Kidney (tissue), 13 donors: ENCODE measurements at regions not wholly inside any gene's neighbourhood (a gene's known extent, or its start where the extent isn't known, plus 50 kb on each side); places are given as distances from the start of the nearest gene placed in this dataset.

Experiments used
- DNase-seq, 5 donors: peaks; one replicate each; pipeline ENCODE4 v3.0.0-alpha.2; 2013 to 2020
- FAIRE-seq: peaks from 2 replicates; lab custom pipeline; 2012; peaks lifted over from hg19 to GRCh38; lab: Jason Lieb, UNC
- H3K27ac ChIP-seq, 2 donors: one replicate each; pipeline ENCODE4 v1.7.0; 2013; ENCODE audit warnings: low read depth in 2 of 2, low read length in 2 of 2, inconsistent platforms in 1 of 2
- H3K27me3 ChIP-seq: one replicate; pipeline ENCODE4 v1.7.1; 2013; ENCODE audit warnings: low read length, inconsistent platforms; ENCODE audit not compliant: control insufficient read depth, insufficient read depth
- H3K36me3 ChIP-seq, 3 donors: one replicate each; pipeline versions ENCODE4 v1.7.0 to v1.7.1; 2013; ENCODE audit warnings: low read length in 3 of 3, control low read depth in 1 of 3, inconsistent platforms in 1 of 3; ENCODE audit not compliant: insufficient read depth in 3 of 3, control insufficient read depth in 2 of 3
- H3K4me1 ChIP-seq, 3 donors: one replicate each; pipeline versions ENCODE4 v1.7.0 to v1.7.1; 2013; ENCODE audit warnings: low read length in 3 of 3, inconsistent platforms in 1 of 3, low read depth in 1 of 3; ENCODE audit not compliant: control insufficient read depth in 2 of 3, insufficient read depth in 2 of 3
- H3K4me3 ChIP-seq, 3 donors: one replicate each; pipeline versions ENCODE4 v1.7.0 to v1.8.1; 2013; ENCODE audit warnings: low read length in 3 of 3, control low read depth in 1 of 3, inconsistent platforms in 1 of 3
- H3K9ac ChIP-seq, 3 donors: one replicate each; pipeline versions ENCODE4 v1.7.0 to v1.7.1; 2013; ENCODE audit warnings: low read length in 3 of 3, control low read depth in 1 of 3, inconsistent platforms in 1 of 3
- H3K9me3 ChIP-seq, 3 donors: one replicate each; pipeline versions ENCODE4 v1.7.0 to v1.7.1; 2013; ENCODE audit warnings: low read length in 3 of 3, control low read depth in 1 of 3, inconsistent platforms in 1 of 3; ENCODE audit not compliant: control insufficient read depth in 2 of 3, insufficient read depth in 1 of 3
- CTCF ChIP-seq: IDR thresholded peaks from 3 replicates; pipeline ENCODE4 v1.5.1; 2012; ENCODE audit warnings: mild to moderate bottlenecking, moderate library complexity, borderline replicate concordance; ENCODE audit not compliant: insufficient read depth; ENCODE audit errors: extremely low read depth
- intact Hi-C: fragments of 100-400 bp; cut with DNase I; formaldehyde crosslinking; loops from one replicate; pipeline ENCODE4 v1.11.1; 2022
- donor health status: control.
- donor health status: control.
- donor health status: control.
- donor health status: control.
- donor health status: control.
- donor health status: DM: yes; HTN: yes; CAD: no.
- donor health status: Normal renal cell carcinoma (clear cell type).

DNA sequence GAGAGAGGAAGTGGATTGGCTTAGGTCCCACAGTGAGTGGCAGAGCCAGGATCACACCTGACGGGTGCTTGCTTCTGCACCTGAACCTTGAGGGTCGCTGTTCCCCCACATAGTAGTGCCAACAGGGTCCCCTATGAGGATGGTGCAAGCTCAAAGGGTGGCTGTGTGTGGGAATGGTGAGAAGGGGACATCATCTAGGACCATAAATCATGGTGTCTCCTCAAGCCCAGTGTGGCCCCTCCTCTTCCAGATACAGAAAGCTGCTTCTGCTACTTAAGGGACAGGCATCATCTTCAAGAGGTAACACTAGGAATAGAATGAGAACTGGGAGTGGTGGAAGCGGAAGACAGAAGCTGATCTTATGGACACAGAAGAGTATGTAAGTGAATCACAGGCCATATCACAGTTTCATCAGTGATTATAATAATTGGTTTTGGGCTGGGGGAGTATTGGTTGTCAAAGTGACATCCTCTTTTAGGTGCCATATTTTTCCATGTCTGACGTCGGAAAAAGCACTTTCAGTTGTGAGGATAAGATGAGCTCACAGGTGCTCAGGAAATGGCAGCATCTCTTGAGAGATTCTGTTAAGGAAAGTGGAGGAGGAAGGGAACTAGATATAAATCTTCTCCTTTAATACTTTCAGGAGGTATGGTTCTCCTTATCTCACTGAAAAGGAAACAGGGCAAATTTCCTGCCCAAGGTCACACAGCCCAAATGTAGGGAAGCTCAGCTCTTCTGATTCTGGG, 83.2 kb upstream of the HNF1B start:
- no peak overlapping the region for H3K9ac ChIP-seq
- DNase-seq, result no peak
- intact Hi-C loops, result no loop called here
- no peaks in the 10 kb centered on the region for H3K9me3 ChIP-seq
- FAIRE-seq, result no peak
- no peak overlapping the region for H3K4me3 ChIP-seq
- TF ChIP-seq CTCF, result no peak
- H3K4me1 ChIP-seq, result peaks cover 9 to 61% (median 48%) of the 10 kb centered on the region in 3 donors
- peak overlapping the region; percentile 45 to 50 for H3K27ac ChIP-seq
- H3K27me3 ChIP-seq, result no peaks in the 10 kb centered on the region
- no peaks in the 10 kb centered on the region for H3K36me3 ChIP-seq

DNA sequence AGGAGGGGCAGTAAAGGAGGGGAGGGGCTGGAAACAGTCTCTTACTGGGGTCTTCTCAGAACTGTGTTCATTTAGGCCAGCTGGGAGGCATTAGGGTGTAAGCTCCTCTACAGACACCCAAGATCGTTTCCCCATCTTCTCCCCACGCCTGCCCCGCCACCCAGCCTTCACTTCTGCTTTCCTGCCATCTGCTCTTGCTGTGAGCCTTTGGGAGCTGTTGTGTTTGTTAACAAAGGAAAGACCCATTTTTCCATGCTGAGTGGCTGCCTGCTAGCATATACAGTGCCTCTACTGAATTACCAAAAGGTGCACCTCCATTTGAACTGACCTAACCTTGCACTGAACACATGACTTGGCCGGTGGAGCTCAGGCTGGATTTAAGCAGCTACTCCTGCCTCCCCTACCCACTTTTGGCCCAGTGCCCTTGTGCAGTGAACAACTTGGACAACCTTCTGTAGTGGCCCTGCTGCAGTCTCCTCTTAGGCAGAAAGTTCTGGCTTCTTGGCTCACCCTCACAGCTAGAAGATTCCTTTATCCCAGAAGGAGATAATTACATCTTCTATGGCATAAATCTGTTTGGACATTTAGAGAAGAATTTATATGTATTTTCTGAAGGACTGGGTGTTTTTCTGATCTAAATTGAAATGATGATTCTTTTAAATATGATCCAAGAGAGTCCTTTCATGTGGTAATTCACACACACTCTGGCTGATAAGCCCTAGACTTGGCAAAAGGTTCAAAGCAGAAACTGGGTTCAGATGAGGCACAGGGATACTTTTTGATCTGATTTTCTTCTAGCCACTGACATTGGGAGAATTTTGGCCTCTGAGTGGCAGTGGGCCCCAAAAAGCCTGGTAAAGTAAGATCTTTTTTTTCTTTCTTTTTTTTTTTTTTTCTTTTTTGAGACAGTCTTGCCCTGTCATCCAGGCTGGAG, 81.9 kb upstream of the HNF1B start:
- Histone ChIP-seq H3K4me3 (no peak overlapping the region), H3K4me1 (peaks cover 9 to 61% (median 48%) of the 10 kb centered on the region in 3 donors), H3K27ac (peak overlapping the region; percentile 46 to 75), H3K9me3 (no peaks in the 10 kb centered on the region), H3K27me3 (no peaks in the 10 kb centered on the region), H3K9ac (no peak overlapping the region), H3K36me3 (no peaks in the 10 kb centered on the region)
- FAIRE-seq, result no peak
- intact Hi-C loops, result no loop called here
- no peak for TF ChIP-seq CTCF
- no peak for DNase-seq

DNA sequence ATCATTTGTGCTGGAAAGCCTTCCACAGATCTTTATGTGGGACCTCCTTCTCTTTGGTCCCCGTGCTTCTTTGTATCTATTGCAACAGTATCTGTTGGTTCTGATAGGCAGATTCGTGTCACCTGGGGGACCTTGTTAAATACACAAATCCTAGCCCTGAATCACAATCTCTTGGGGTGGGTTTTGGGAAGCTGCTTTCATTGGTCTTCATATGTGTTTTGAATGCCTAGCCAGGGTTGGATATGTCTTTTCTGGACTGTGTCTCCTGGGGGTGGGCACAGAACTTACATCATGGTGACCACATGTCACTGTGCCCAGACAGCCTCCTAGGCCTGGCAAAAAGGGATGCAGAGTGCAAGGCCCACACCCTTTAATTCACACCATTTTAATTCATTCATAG, 81.0 kb upstream of the HNF1B start:
- peaks cover 9 to 58% (median 44%) of the 10 kb centered on the region in 3 donors for H3K4me1 ChIP-seq
- TF ChIP-seq CTCF, result no peak
- H3K36me3 ChIP-seq, result no peaks in the 10 kb centered on the region
- H3K27me3 ChIP-seq, result no peaks in the 10 kb centered on the region
- no peak overlapping the region for H3K9ac ChIP-seq
- FAIRE-seq (no peak), DNase-seq (no peak)
- peak overlapping the region in 1 of 2 donors; percentile 81 for H3K27ac ChIP-seq
- H3K4me3 ChIP-seq, result no peak overlapping the region
- no peaks in the 10 kb centered on the region for H3K9me3 ChIP-seq
- intact Hi-C loops, result no loop called here
